Calu3 (cell line): ENCODE measurements at regions not wholly inside any gene's neighbourhood (a gene's known extent, or its start where the extent isn't known, plus 50 kb on each side); places are given as distances from the start of the nearest gene placed in this dataset.

Experiments
- BruUV-seq: library from RNA; stranded (reverse); fragments of 400-500 nt; replicated peaks from 2 replicates; lab custom pipeline; 2021; lab: Mats Ljungman, UMichigan
- CTCF ChIA-PET: fragments of 300-600 bp; sonication (Branson Sonifier 250); formaldehyde crosslinking; loops from one replicate; lab custom pipeline; 2022; ENCODE audit warnings: antibody characterized with exemption; lab: Charles Lee
- DNase-seq: peaks from one replicate; pipeline ENCODE4 v3.0.0; 2022
- H3K27ac Mint-ChIP-seq: one replicate; pipeline ENCODE4 v1.8.0; 2022; ENCODE audit warnings: mixed read lengths; ENCODE audit not compliant: unreplicated experiment
- H3K27me3 Mint-ChIP-seq: one replicate; pipeline ENCODE4 v1.8.0; 2022; ENCODE audit warnings: mixed read lengths; ENCODE audit not compliant: unreplicated experiment
- H3K36me3 Mint-ChIP-seq: one replicate; pipeline ENCODE4 v1.8.0; 2022; ENCODE audit warnings: mild to moderate bottlenecking, moderate library complexity, mixed read lengths; ENCODE audit not compliant: insufficient read depth, unreplicated experiment
- H3K4me1 Mint-ChIP-seq: one replicate; pipeline ENCODE4 v1.8.0; 2022; ENCODE audit warnings: mild to moderate bottlenecking, low read depth, mixed read lengths; ENCODE audit not compliant: unreplicated experiment
- H3K4me3 Mint-ChIP-seq: one replicate; pipeline ENCODE4 v1.8.0; 2022; ENCODE audit warnings: mild to moderate bottlenecking, low read depth, moderate library complexity, mixed read lengths; ENCODE audit not compliant: unreplicated experiment
- H3K9me3 Mint-ChIP-seq: one replicate; pipeline ENCODE4 v1.8.0; 2022; ENCODE audit warnings: low read depth, mixed read lengths; ENCODE audit not compliant: unreplicated experiment
- CTCF ChIP-seq: fragments of 200-600 bp; IDR thresholded peaks from one replicate; pipeline ENCODE4 v1.8.0; 2022; ENCODE audit warnings: antibody characterized with exemption; ENCODE audit not compliant: unreplicated experiment
- intact Hi-C: fragments of 100-400 bp; cut with micrococcal nuclease; formaldehyde crosslinking; loops from one replicate; pipeline ENCODE4 v1.10.0; 2022; ENCODE audit not compliant: unreplicated experiment

GRCh38 chr18:61155586-61155985, 177.6 kb upstream of the CDH20 start:
- TF ChIP-seq CTCF, result no peak
- BruUV-seq, result no TSS peak
- Mint-ChIP-seq H3K36me3 (no peaks in the 10 kb centered on the region), H3K4me3 (no peak overlapping the region), H3K27me3 (peaks cover 9% of the 10 kb centered on the region), H3K4me1 (no peaks in the 10 kb centered on the region), H3K27ac (no peak overlapping the region), H3K9me3 (peaks cover 7% of the 10 kb centered on the region)
- CTCF ChIA-PET, result interaction anchor here (1.2 kb wide), 1 partner anchor 10 kb away, joined by 3 read pairs; no protein-coding TSS in a partner anchor
- no peak for DNase-seq
- intact Hi-C loops, result no loop called here

- Mint-ChIP-seq H3K4me3 (no peak overlapping the region), H3K36me3 (no peaks in the 10 kb centered on the region), H3K9me3 (peaks cover 3% of the 10 kb centered on the region), H3K27ac (no peak overlapping the region), H3K27me3 (peaks cover 9% of the 10 kb centered on the region), H3K4me1 (no peaks in the 10 kb centered on the region)
- TF ChIP-seq CTCF, result no peak
- intact Hi-C loops, result no loop called here
- BruUV-seq, result no TSS peak
- no peak for DNase-seq
- CTCF ChIA-PET, result no interaction called here
Measured at GRCh38 chr18:61157451-61157850, 175.8 kb upstream of the CDH20 start.

- Mint-ChIP-seq H3K36me3 (no peaks in the 10 kb centered on the region), H3K27me3 (peaks cover 9% of the 10 kb centered on the region), H3K27ac (no peak overlapping the region), H3K4me3 (no peak overlapping the region), H3K4me1 (no peaks in the 10 kb centered on the region), H3K9me3 (peaks cover 2% of the 10 kb centered on the region)
- no TSS peak for BruUV-seq
- no peak for DNase-seq
- no peak for TF ChIP-seq CTCF
- CTCF ChIA-PET, result interaction anchor here (0.6 kb wide), 1 partner anchor 262 kb away, joined by 3 read pairs; no protein-coding TSS in a partner anchor
- intact Hi-C loops, result no loop called here
Measured at GRCh38 chr18:61159246-61159645, 174.0 kb upstream of the CDH20 start.

GRCh38 chr18:61164321-61164720, 168.9 kb upstream of the CDH20 start:
- no peak overlapping the region for H3K4me3 Mint-ChIP-seq
- no peaks in the 10 kb centered on the region for H3K4me1 Mint-ChIP-seq
- TF ChIP-seq CTCF, result no peak
- no peaks in the 10 kb centered on the region for H3K36me3 Mint-ChIP-seq
- intact Hi-C loops, result no loop called here
- no peak for DNase-seq
- H3K9me3 Mint-ChIP-seq, result peaks cover 2% of the 10 kb centered on the region
- no TSS peak for BruUV-seq
- CTCF ChIA-PET, result no interaction called here
- H3K27ac Mint-ChIP-seq, result no peak overlapping the region
- no peaks in the 10 kb centered on the region for H3K27me3 Mint-ChIP-seq
